GM12873 (cell line): ENCODE measurements at regions not wholly inside any gene's neighbourhood (a gene's known extent, or its start where the extent isn't known, plus 50 kb on each side); places are given as distances from the start of the nearest gene placed in this dataset.

Experiments
- TF ChIP-seq, protein P1 (sequence below): IDR thresholded peaks from 2 replicates; pipeline ENCODE4 v1.5.1; 2012; ENCODE audit warnings: low read depth, mild to moderate bottlenecking, moderate library complexity, low read length, control low read depth; ENCODE audit not compliant: insufficient read depth; ENCODE audit errors: missing control alignments

DNA sequence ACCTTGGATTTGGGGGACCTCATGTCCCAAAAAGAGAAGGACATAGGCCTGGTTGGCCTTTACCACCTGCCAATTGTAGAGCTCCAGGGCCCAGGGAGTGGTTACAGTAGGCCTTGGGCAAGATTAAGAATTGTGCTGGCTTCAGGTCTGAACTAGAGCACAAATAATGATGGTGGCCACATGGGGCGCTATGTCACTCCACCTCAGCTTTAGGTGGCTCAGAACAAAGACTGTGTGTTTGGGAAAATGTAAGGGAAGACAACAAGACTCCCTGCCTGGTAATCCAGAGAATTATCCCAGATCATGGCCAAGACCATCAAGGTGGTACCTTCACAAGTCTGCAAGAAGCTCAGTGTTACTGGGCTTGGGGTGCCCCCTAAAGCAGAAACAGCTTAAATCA lies 224.9 kb upstream of the OPRM1 start:
- TF ChIP-seq, protein P1, sequence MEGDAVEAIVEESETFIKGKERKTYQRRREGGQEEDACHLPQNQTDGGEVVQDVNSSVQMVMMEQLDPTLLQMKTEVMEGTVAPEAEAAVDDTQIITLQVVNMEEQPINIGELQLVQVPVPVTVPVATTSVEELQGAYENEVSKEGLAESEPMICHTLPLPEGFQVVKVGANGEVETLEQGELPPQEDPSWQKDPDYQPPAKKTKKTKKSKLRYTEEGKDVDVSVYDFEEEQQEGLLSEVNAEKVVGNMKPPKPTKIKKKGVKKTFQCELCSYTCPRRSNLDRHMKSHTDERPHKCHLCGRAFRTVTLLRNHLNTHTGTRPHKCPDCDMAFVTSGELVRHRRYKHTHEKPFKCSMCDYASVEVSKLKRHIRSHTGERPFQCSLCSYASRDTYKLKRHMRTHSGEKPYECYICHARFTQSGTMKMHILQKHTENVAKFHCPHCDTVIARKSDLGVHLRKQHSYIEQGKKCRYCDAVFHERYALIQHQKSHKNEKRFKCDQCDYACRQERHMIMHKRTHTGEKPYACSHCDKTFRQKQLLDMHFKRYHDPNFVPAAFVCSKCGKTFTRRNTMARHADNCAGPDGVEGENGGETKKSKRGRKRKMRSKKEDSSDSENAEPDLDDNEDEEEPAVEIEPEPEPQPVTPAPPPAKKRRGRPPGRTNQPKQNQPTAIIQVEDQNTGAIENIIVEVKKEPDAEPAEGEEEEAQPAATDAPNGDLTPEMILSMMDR = peak; percentile 49

DNA sequence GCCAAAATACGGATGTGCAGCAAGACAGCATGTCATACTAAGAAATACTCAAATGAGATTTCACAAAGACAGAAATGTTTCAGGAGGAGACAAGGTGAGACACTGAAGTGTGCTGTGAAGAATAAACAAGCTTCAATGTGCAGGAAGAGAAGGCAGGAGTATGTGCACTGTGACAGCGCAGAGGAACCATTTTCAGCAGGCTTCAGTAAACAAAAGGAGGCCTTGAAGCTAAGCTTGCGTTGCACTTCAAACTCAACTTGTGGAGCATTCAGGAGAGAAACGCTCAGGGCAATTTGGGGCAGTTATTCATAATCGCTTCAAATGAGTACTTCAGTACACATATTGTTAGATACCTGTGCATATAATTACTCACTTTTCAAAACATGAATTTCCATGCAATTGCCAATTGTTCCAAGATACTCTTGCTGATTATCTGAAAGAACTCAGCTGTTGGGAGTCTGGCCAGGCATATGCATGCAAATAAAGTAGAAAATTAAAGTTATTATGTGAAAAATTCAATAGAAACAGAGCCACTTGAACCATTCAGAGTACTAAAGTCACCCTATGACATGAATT lies 234.2 kb upstream of the OPRM1 start:
- TF ChIP-seq, protein P1 = no peak

DNA sequence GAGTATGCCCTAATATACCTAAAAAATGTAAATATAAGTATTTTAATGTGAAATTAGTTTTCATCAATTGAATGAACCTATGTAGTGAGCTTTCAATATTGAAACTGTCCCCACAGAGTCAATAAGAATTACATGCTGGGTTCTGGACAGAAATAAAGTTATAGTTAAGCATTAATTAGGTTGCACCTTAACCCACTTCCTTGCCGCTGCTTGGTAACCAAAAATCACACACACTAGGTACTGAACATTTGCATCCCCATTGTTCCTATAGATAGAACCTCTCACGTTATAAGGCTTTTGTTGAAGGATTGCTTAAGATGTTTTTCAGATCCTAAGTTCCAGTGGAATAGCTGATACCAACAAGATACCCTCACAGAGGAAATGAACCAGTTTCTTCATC lies 237.1 kb upstream of the OPRM1 start:
- TF ChIP-seq, protein P1 = no peak

DNA sequence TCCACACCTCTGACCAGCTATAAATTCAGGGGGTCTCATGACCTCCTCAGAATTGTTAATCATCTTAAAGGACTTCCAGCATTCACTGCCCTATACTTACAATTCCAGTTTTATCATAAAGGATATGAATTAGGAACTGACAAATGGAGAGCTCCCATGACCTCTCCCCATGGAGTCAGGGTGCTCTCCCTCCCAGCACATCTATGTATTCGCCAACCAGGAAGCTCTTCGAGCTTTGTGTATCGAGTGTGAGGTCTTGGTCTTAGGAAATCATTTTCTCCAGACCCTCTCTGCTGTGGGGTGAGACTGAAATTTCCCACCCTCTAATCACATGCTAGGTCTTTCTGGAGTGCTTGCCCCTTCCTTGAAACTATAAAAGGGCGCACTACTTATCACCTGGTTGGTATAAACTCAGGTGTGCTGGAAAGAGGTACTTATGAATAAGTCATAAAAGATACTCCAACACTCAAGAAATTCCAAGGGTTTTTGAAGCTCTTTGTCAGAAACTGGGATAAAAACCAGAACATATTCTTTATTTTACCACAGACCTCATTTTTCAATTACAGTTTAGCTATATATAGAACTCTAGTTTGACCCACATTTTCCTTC lies 238.4 kb upstream of the OPRM1 start:
- TF ChIP-seq, protein P1 = no peak

DNA sequence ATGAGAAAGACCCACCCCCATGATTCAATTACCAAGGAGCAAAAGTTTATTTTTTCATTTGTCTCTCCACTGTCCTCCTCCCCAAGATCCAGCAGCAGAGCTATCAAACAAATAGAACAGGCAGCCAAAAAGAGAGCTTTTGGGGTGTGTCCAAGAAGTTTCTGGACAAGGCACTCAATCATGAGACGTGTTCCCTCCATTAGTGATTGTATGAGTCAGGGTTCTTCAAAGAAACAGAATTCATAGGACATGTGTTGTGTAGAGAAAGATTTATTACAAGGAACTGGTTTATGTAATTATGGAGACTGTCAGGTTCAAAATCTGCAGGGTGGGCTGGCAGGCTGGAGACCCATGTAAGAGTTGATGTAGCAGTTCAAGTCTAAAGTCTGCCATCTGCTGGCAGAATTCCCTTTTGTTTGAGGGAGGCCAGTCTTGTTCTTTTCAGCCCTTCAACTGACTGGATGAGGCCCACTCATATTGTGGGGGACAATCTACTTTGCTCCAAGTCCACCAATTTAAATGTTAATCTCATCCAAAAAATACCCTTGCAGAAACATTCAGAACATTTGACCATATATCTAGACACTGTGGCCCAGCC lies 248.1 kb upstream of the OPRM1 start:
- TF ChIP-seq, protein P1 = peak; percentile 41

DNA sequence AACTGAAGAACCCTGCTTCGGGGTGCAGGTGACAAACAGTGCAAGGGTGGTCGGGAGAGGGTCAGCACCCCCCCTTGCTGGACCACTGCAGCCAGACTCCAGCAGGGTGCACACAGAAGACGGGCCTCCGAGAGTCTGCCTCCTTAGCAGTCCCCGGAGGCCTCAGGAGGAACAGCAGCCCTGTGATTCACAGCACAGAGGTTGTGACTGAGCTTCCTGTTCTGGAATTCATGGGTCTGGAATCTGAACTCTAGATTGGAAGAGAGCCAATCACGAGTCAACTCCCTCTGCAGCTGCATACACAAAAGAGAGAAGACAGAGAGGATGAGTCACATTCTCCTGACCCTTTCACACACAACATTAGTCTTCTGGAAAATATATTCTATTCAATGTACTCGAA lies 249.0 kb upstream of the OPRM1 start:
- TF ChIP-seq, protein P1 = peak; percentile 23

DNA sequence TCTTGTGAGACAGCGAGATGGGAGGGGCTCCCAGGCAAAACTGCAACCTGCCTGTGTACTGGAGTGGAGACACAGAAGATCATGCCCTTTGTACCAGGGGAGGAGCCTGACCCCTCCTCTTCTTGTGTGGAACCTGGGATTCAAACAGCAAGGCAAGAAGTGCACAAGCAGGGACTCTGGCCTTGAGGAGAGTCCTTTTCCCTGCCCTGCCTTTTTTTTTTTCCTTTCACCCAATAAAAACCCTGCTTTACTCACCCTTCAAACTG lies 251.8 kb upstream of the OPRM1 start:
- TF ChIP-seq, protein P1 = no peak
